GM12865 (cell line): ENCODE measurements at regions not wholly inside any gene's neighbourhood (a gene's known extent, or its start where the extent isn't known, plus 50 kb on each side); places are given as distances from the start of the nearest gene placed in this dataset.
"Not testable (repeated sequence)": the region's sequence is repeated elsewhere in the genome, so short reads cannot be mapped to it uniquely, and the experiment has no call there.

Experiments used
- DNase-seq: peaks from one replicate; pipeline ENCODE4 v3.0.0; 2010; ENCODE audit warnings: low read depth
- H3K4me3 ChIP-seq: 2 replicates; pipeline ENCODE4 v1.5.1; 2011; ENCODE audit warnings: mild to moderate bottlenecking, low read depth, low read length, control low read depth
- TF ChIP-seq, protein P1 (sequence below): IDR thresholded peaks from 2 replicates; pipeline ENCODE4 v1.5.1; 2011; ENCODE audit warnings: low read length, control low read depth, low read depth, inconsistent platforms; ENCODE audit not compliant: insufficient read depth; ENCODE audit errors: missing control alignments

DNA sequence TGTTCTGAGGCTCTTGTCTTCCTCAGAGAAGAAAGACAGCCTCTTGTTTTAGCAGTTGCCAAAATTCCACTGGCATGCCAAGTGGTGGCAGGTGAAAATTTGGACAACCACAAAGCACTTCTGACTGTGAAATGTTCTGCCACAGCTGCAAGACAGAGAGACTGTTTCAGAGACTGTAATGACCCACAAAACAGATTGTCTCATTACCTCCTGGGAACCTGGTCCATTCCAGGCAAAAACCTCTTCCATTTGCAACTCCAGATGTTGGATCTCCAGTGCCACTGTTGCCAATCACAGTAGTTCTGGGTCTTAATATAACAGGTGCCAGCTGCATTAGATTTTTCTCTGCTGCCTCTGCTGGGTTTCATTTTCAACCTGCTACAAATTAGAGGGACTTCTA is 911.5 kb downstream of the UQCRFS1 start:
- no peak for DNase-seq
- TF ChIP-seq, protein P1, sequence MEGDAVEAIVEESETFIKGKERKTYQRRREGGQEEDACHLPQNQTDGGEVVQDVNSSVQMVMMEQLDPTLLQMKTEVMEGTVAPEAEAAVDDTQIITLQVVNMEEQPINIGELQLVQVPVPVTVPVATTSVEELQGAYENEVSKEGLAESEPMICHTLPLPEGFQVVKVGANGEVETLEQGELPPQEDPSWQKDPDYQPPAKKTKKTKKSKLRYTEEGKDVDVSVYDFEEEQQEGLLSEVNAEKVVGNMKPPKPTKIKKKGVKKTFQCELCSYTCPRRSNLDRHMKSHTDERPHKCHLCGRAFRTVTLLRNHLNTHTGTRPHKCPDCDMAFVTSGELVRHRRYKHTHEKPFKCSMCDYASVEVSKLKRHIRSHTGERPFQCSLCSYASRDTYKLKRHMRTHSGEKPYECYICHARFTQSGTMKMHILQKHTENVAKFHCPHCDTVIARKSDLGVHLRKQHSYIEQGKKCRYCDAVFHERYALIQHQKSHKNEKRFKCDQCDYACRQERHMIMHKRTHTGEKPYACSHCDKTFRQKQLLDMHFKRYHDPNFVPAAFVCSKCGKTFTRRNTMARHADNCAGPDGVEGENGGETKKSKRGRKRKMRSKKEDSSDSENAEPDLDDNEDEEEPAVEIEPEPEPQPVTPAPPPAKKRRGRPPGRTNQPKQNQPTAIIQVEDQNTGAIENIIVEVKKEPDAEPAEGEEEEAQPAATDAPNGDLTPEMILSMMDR: no peak

DNA sequence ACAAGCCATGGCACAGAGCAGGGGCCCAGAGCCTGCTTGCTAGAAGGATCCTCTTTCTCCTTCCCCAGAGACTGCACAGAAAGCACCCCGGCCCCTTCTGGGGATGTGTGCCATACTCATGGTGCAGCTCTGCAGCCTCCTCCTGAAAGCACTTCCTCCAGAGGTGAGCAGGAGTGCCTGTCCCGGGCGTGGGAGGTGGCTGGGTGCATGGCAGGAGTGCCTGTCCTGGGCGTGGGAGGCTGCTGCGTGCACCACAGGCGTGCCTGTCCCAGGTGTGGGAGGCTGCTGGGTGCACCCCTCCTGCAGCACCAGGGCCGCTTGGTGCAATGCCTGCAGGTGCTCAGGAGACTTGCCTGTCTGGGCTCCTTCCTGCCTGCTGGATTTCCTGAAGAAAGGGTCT is 913.3 kb downstream of the UQCRFS1 start:
- no peak overlapping the region for H3K4me3 ChIP-seq
- no peak for DNase-seq
- TF ChIP-seq, protein P1: no peak

More for the DNA sequence above, 911.5 kb downstream of the UQCRFS1 start:
- no peak overlapping the region for H3K4me3 ChIP-seq

DNA sequence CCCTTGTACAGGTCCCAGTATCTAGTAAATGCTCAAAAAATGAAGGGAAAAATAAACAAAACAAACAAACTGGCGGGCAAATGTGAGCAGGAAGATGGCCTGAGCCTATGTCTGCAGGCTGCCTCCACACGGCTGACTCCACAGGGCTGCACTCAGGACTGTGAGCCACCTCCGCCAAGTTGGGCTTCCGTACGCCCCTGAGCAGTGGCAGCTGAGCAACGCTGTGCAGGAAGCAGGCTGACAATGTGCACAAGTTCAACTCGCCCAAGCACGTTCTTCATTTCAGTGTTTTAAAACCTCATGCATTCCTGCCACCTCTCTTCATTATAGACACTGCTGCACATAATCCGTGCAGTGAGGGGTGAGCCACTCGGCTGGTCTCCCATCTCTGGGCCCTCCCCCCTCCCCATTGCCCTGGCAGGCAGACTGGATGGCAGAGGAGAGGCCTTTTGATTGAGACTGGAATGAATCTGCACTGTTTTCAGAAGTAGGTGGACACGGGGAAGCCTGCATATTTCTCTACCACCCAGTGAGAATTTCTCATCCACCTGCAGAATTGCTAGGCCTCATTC is 915.3 kb downstream of the UQCRFS1 start:
- TF ChIP-seq, protein P1: no peak
- no peak for DNase-seq
- H3K4me3 ChIP-seq: no peak overlapping the region

DNA sequence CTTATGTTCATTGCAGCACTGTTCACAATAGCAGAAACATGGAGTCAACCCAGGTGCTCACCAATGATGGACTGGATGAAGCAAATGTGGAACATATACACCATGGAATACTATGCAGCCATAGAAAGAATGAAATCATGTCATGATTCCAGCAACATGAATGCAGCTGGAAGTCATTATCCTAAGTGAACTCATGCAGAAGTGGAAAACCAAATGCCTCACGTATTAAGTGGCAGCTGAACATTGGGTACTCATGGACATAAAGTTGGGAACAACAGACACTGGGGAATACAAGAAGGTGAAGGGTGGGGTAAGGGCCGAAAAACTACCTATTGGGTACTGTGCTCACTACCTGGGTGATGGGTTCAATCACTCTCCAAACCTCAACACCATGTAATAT is 915.9 kb downstream of the UQCRFS1 start:
- DNase-seq: no peak
- TF ChIP-seq, protein P1: no peak
- H3K4me3 ChIP-seq: no peak overlapping the region

DNA sequence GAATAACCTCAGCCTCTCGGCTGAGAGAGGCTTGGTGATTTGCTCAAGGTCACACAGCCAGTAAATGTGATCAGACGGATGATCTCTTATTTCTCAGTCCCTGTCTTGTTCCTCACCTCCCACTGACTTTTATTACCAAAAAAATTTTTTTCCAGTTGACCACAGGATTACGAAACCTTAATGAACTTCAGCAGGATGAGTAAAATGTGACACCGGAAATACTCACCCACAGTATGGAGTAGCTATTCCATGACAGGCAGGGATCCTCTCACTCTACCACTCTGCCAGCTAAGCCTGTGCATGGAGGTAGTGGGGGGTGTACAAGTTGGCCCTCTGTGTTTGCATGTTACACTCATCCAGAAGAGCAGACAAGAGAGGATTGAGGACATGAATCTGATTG is 916.4 kb downstream of the UQCRFS1 start:
- no peak overlapping the region for H3K4me3 ChIP-seq
- no peak for DNase-seq
- TF ChIP-seq, protein P1: no peak

DNA sequence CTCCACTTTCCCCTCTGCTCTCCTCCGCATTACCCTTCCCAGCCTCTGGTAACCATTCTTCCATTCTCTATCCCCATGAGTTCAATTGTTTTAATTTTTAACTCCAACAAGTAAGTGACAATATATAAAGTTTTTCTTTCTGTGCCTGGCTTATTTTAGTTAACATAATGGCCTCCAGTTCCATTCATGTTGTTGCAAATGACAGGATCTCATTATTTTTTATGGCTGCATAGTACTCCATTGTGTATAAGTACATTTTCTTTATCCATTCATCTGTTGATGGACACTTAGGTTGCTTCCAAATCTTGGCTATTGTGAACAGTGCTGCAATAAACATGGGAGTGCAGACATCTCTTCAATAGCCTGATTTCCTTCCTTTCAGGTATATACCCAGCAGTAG is 918.0 kb downstream of the UQCRFS1 start:
- DNase-seq, H3K4me3 ChIP-seq: not testable (repeated sequence)

DNA sequence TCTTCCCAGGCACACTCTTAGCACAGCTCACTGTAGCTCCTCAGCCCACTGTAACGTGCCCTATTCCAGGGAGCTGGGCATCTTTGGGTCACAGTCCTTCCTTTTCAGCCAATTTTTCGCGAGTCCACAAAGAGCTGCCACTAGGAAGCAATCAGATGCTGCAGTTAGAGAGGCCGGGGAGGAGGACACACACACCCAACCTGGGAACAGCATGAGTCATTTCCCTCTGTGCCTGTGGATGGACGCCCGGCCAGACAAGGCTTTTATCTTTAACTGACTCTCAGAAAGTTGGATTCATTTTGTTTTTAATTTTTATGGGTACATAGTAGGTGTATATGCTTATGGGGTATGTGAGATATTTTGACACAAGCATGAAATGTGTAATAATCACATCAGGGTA is 918.6 kb downstream of the UQCRFS1 start:
- H3K4me3 ChIP-seq: no peak overlapping the region
- TF ChIP-seq, protein P1: no peak
- no peak for DNase-seq
